NCI-H1048 (cell line): ENCODE measurements at regions not wholly inside any gene's neighbourhood (a gene's known extent, or its start where the extent isn't known, plus 50 kb on each side); places are given as distances from the start of the nearest gene placed in this dataset.
"Not testable (repeated sequence)": the region's sequence is repeated elsewhere in the genome, so short reads cannot be mapped to it uniquely, and the experiment has no call there.

ENCODE experiments used
- DNase-seq: peaks from one replicate; lab custom pipeline; 2025; lab: John Stamatoyannopoulos, UW

DNA sequence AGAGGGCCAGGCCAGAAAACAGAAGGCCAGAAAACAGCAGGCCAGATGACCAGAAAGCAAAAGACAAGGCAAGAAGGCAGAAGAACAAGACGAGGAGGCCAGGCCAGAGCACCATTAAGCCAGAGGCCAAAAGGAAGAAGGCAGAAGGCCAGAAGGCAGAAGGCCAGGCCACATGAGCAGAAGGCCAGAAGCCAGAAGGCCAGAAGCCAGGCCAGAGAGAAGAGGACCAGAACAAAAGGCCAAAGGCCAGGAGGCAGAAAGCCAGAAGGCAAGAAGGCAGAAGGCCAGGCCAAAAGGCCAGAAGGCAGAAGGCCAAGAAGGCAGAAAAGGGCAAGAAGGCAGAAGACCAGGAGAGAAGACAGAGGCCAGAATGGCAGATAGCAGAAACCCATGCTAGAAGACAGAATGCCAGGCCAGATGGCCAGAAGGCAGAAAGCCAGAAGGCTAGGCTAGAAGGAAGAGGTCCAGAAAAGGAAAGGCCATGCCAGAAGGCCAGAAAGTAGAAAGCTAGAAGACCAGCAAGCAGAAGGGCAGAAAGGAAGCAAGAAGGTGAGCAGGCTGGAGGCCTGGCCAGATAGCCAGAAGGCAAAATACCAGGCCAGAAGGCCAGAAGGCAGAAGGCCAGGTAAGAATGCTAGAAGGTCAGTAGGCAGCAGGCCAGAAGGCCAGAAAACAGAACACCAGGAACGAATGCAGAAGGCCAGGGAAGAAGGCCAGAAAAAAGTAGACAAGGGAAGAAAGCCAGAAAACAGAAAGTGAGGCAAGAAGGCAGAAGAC is 187.6 kb downstream of the TUBA3C start:
- no peak for DNase-seq

- no peak for DNase-seq
Observed at GRCh38 chr13:18992791-18993190, 188.8 kb downstream of the TUBA3C start.

DNA sequence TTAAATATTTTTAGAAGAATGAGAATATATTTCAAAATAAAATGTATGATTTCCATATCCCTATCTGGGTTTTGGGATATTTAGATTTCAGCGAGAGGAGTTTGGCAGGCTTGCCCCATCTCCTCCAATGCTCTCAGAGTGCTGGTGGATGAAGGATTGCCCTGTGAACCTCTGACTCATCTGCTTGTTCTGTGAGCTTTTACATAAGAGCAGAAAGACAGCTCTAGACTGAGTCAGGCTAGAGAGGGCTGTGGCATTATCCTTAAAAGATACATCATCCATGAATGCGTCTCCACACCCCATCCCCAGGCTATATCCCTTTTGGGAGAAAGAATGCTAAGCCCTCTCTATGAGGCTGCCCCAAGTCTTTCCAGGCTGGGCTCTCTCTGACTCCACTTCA is 190.6 kb downstream of the TUBA3C start:
- DNase-seq: no peak

GRCh38 chr13:18978447-18978846 is 203.2 kb downstream of the TUBA3C start:
- DNase-seq: no peak

DNA sequence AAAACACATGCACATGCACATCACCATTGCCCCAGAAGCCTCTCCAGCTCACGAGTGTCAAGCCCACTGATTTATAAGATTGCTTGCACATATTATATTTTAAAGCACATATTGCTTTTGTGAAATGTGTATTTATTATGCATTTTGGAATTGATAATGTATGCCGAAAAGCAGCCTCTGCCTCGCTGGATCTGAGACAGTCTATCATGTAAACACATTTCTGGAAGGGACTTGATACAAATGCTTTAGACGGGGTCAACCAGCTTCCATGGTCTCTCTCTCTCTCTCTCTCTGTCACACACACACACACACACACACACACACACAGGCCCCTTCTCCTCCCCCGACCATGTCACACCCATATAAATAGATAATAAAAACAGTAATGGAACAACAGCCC is 203.8 kb downstream of the TUBA3C start:
- DNase-seq: no peak

DNA sequence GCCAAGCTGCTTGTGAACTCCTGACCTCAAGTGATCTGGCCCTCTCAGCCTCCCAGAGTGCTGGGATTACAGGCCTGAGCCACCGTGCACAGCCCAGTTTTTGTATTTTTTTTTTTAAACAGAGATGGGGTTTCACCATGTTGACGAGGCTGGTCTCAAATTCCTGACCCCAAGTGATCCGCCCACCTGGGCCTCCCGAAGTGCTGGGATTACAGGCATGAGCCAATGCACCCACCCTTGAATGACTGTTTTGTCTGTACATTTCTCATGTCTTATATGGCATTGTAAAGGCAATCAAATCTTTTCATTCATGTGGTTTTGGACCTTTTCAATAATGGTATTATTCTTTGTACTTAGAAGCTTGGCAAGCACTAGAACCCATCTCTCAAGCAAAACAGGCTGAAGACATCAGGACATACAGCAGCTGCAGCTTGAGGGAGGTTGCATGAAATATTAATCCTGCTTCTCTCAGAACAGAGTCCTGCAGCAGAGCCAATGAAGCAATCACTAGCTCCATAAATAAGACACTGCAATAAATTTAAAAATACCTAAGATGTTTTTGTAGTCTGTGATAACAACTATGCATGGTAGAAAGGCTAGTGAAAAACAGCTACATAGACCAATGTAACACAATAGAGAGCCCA is 209.9 kb downstream of the TUBA3C start:
- DNase-seq: no peak

GRCh38 chr13:18965347-18965855 is 216.2 kb downstream of the TUBA3C start:
- DNase-seq: no peak

DNA sequence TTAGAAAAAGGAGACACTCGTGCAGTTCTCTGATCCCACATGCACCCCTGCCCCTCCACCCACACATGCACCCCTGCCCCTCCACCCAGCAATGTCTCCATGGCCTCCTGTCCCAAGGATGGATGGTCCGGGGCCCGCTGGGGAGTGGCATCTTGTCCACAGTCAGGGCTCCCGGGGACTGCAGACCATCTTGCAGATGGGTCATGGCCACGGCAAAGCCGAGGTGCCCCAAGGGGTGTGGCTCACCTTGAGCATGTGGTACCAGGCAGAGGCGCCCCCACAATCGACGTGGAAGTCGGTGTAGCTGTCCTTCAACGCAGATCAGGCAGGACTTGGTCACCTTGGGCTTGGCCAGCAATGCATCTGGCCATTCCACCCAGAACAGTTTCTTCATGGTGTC is 216.7 kb downstream of the TUBA3C start:
- no peak for DNase-seq

DNA sequence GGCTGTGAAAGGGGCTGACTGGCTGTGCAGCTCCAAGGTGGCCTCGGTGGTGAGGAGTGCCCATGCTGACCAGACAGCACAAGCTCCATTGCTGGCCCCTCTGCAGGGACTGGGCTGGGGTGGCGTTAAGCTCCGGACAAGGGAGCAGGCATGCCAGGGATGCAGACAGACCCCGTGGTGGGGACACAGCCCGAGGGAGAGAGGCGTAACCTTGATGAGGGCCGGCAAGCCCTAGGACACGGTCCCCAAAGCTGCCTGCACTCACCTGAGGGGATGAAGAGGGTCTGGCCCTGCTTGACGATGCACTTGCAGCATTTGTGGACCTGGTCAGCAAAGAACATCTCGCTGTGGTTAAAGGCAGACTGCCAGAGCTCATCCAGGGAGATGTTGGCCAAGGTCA is 217.9 kb downstream of the TUBA3C start:
- not testable (repeated sequence) for DNase-seq

DNA sequence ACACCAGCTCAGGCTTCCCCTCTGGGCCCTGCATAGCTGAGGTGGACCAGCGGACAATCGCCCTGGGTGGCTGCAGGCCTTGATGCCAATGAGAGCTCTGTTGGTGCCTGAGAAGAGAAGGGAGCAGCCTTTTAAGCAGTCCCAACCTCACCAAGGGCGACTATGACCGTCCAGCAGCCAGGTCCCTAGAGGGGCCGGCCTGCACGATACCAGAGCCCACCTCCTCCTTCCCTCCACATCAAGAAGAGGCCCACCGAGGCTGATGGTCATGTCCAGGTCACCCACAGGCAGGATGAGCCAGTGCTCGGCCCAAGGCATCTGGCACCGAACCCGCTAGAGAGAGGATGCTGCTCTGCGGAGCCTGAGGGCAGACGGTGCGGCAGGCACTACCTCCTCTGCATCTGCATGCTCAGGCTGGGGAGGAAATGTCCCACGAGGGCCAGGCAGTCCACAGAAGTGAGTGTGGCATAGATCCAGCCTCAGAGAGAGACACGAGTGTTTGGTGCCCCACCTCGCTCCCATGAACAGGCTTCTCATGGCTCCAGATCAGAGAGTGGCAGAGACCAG is 219.4 kb downstream of the TUBA3C start:
- DNase-seq: no peak

DNA sequence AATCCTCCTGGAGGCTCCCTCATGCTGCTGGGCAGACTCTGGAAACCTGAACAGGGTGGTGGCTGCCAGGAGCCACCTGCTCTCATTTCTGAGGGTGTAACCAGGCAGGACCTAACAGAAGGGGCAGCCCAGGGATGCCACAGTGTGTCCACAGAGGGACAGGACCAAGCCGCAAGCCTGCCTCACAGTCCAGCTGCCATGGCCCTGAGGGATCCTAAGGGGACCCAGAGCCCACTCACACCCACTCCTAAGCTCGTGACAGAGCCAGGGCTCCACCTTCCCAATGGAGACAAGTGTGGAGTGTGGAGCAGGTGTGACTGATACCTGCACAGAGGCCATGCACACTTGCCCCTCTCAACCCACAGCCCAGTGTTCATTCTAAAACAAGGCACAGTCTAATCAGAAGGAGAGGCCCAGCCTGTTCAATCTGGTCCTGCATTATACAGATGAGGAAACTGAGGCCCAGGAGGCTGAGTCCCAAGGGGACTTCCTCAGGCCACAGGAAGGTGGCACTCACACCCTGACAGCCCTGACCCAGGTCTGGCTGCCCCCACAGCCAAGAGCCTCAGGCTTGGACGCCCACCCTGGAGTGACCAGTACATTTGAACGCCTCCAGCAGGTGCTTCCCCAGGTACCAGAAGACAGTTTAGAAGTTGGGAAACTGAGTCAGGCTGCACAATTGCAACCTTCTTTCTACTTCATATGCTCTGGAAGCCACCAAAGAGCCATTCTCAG is 220.1 kb downstream of the TUBA3C start:
- DNase-seq: no peak

GRCh38 chr13:18960637-18961227 is 220.9 kb downstream of the TUBA3C start:
- no peak for DNase-seq

DNA sequence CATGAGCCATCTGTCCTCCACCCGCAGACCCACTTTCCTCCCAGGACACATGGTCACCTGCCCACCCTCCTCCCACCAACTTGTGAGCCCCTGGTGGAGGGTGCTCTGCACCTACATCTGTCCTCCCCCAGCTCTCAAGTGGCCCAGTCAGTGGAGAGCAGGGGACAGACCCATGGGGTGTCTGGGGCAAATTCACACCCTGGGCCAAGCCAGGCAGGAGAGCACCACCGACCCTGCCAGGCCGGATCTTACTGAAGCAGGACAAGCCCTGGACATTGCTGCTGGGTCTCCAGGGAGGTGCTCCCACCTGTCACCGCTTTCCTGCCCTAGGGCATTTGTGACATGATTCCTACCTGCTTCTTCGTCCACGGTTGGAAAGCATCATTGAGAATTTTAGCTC is 221.6 kb downstream of the TUBA3C start:
- DNase-seq: no peak

DNA sequence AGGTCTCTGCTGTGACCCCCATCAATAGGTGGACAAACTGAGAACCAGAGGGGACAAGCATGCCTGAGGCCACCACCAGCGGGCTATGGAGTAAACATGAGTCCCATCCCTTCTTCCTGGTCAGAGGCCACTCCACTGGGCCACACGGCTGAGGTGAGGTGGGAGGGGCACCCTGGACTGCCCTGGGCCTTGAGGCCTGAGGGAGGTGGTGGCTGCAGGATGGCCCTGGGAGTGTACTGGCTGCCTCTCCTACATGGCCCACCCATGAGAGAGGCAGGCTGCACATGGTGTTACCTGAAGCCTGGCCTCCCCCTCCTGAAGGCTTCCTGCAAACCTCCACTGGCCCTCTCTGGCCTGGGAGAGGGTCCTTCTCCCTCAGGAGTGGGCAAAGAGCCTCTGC is 222.4 kb downstream of the TUBA3C start:
- no peak for DNase-seq

DNA sequence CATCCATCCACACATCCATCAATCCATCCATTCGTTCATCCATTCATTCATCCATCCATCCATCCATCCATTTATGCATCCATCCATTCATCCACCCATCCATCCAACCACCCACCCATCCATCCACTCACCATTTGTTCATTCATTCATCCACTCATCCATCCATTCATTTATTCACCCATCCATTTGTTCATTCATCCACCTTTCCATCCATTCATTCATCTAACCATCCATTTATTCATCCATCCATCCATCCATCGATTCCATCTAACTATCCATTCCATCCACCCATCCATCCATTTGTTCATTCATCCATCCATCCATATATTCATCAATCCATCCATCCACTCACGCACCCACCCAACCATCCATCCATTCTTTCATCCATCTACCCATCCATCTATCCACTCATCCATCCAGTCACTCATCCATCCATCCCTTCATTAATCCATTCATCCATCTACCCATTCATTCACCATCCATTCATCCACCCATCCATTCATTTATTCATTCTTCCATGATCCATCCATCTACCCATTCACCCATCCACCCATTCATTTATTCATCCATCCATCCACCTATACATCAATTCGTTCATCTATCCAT is 225.0 kb downstream of the TUBA3C start:
- no peak for DNase-seq

- no peak for DNase-seq
Observed at GRCh38 chr13:18954254-18954653, 227.4 kb downstream of the TUBA3C start.

GRCh38 chr13:18953139-18953930 is 228.3 kb downstream of the TUBA3C start:
- no peak for DNase-seq

DNA sequence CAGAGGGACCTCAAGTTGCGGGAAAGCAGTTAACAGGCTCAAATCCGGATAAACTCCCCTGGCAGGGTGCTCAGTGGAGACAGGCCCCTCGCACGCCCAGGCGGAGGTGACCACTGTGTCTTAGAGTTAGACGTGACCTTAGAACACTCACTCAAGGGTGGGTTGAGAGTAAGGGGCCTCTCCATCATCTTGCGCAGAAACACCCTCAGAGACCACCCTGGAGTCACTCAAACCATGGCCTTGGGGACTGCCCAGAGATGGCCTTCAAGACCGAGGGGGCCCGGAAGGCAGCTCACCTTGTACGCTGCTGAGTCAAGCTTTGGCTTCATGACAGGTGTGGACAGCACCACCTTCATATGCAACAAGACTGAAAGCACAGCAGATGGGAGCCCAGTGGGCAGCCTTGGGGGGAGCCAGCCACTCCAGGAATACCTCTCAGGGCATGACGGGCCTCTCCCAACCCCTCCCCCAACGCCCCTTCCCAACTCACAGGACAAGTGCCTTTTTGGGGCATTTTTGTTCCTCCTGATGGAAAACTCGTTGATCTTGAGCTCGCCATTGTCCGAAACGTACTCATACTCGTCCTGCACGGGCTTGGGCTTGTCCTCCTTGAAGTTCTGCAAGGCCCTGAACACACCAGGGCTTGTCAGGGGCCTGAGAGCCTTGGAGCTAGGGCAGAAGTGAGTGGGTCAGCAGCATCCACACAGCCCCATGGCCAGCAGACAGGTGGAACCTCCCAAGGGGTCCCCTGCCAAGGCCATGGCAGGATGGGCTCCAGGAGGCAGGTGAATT is 229.2 kb downstream of the TUBA3C start:
- DNase-seq: no peak

DNA sequence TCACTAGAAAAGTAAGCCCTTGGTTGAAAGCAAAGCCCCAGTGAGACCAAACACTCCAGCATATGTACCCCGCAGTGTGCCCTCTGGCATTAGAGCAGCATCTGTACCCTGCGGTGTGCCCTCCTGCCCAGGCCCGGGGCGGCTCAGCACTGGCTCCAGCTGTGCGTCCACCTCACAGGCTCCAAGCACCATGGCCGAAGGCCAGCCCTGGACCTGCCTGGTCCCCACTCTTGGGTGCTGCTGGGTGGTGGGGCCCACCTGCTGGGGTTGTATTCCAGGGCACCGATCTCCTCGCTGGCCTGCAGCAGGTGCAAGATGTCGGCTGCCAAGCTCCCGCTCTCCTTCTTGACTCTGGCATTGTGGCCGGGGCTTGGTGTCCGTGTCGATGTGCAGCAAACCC is 230.2 kb downstream of the TUBA3C start:
- DNase-seq: no peak

GRCh38 chr13:18949970-18950369 is 231.7 kb downstream of the TUBA3C start:
- DNase-seq: no peak
